B cell (primary cell): ENCODE measurements at regions not wholly inside any gene's neighbourhood (a gene's known extent, or its start where the extent isn't known, plus 50 kb on each side); places are given as distances from the start of the nearest gene placed in this dataset.

Experiments used
- ATAC-seq: fragments of 200-7000 bp; cut with Tn5 transposase; one replicate; pipeline ENCODE4 v1.10.0; 2021; ENCODE audit warnings: low read depth, mild to moderate bottlenecking, moderate number of reproducible peaks, moderate library complexity
- CTCF ChIA-PET: fragments of 350-600 bp; sonication (Branson Sonifier 250); formaldehyde crosslinking; loops from one replicate; lab custom pipeline; 2021; ENCODE audit warnings: antibody characterized with exemption, inconsistent platforms; lab: Charles Lee
- POLR2A ChIA-PET: fragments of 350-600 bp; sonication (Branson Sonifier 250); formaldehyde crosslinking; loops from one replicate; lab custom pipeline; 2021; ENCODE audit warnings: antibody characterized with exemption; lab: Charles Lee
- DNase-seq: peaks from one replicate; pipeline ENCODE4 v3.0.0; 2013
- H2AFZ ChIP-seq: 2 replicates; pipeline ENCODE4 v1.6.1; 2012; ENCODE audit warnings: mild to moderate bottlenecking, low read depth, low read length; ENCODE audit not compliant: insufficient read depth, poor library complexity, severe bottlenecking
- H3K27ac ChIP-seq, 2 donors: 1 replicate in 1 of 2; 2 replicates in 1 of 2; pipeline ENCODE4 v1.5.1; 2012 to 2013; ENCODE audit warnings: low read length in 2 of 2, mild to moderate bottlenecking in 2 of 2, moderate library complexity in 1 of 2
- H3K27me3 ChIP-seq, 4 experiments: fragments of 200-600 bp in 1 of 4; sonication (generic) in 1 of 4; replicated peaks in 1 of 4; 1 replicate in 2 of 4; 2 replicates in 2 of 4; pipeline versions ENCODE4 v1.6.1 to v1.7.0; 2013 to 2016; ENCODE audit warnings: low read length in 3 of 4, mild to moderate bottlenecking in 2 of 4, mixed read lengths in 1 of 4, moderate library complexity in 1 of 4; ENCODE audit not compliant: insufficient read depth in 4 of 4, control insufficient read depth in 3 of 4; ENCODE audit errors: control extremely low read depth in 1 of 4
- H3K36me3 ChIP-seq, 2 experiments: replicated peaks in 1 of 2; 1 replicate in 1 of 2; 2 replicates in 1 of 2; pipeline versions ENCODE4 v1.6.1 to v1.7.1; 2013; ENCODE audit warnings: low read length in 1 of 2; ENCODE audit not compliant: insufficient read depth in 2 of 2, control insufficient read depth in 1 of 2; ENCODE audit errors: control extremely low read depth in 1 of 2, extremely low read depth in 1 of 2
- H3K4me1 ChIP-seq, 2 donors: fragments of 200-600 bp in 1 of 2; sonication (generic) in 1 of 2; 1 replicate in 1 of 2; 2 replicates in 1 of 2; pipeline versions ENCODE4 v1.5.1 to v1.6.1; 2013 to 2017; ENCODE audit warnings: low read length in 2 of 2; ENCODE audit not compliant: control insufficient read depth in 2 of 2, insufficient read depth in 2 of 2
- H3K4me2 ChIP-seq: replicated peaks from 2 replicates; pipeline ENCODE3; 2012; ENCODE audit warnings: mild to moderate bottlenecking, low read depth, low read length; ENCODE audit not compliant: poor library complexity, severe bottlenecking
- H3K4me3 ChIP-seq, 5 experiments: fragments of 200-600 bp in 1 of 5; sonication (generic) in 1 of 5; 1 replicate in 3 of 5; 2 replicates in 2 of 5; pipeline versions ENCODE4 v1.5.1 to v1.7.0; 2011 to 2016; ENCODE audit warnings: low read length in 4 of 5, mild to moderate bottlenecking in 4 of 5, low read depth in 2 of 5, control low read depth in 1 of 5, moderate library complexity in 1 of 5; ENCODE audit not compliant: insufficient read depth in 1 of 5; ENCODE audit errors: control extremely low read depth in 1 of 5, extremely low read depth in 1 of 5
- H3K79me2 ChIP-seq: fragments of 200-600 bp; sonication (generic); one replicate; pipeline ENCODE4 v1.6.0; 2016; ENCODE audit warnings: low read length; ENCODE audit not compliant: control insufficient read depth, insufficient read depth
- H3K9ac ChIP-seq: fragments of 200-600 bp; sonication (generic); 2 replicates; pipeline ENCODE4 v1.6.1; 2017; ENCODE audit warnings: mild to moderate bottlenecking, low read length, moderate library complexity
- H3K9me3 ChIP-seq, 3 donors: one replicate each; pipeline versions ENCODE4 v1.6.1 to v1.7.1; 2013; ENCODE audit warnings: low read length in 2 of 3; ENCODE audit not compliant: control insufficient read depth in 2 of 3, insufficient read depth in 1 of 3; ENCODE audit errors: control extremely low read depth in 1 of 3
- H4K20me1 ChIP-seq: 2 replicates; pipeline ENCODE4 v1.6.0; 2012; ENCODE audit warnings: mild to moderate bottlenecking, low read length; ENCODE audit not compliant: insufficient read depth, control insufficient read depth, poor library complexity, severe bottlenecking
- H3K27ac Mint-ChIP-seq: one replicate; pipeline ENCODE4 v1.8.0; 2021; ENCODE audit warnings: mixed read lengths
- H3K27me3 Mint-ChIP-seq: one replicate; pipeline ENCODE4 v1.8.0; 2021; ENCODE audit warnings: mixed read lengths
- H3K4me1 Mint-ChIP-seq: one replicate; pipeline ENCODE4 v1.8.0; 2021; ENCODE audit warnings: mixed read lengths
- H3K4me3 Mint-ChIP-seq: one replicate; pipeline ENCODE4 v1.8.0; 2021; ENCODE audit warnings: mixed read lengths
- H3K9me3 Mint-ChIP-seq: one replicate; pipeline ENCODE4 v1.8.0; 2022; ENCODE audit warnings: mixed read lengths; ENCODE audit not compliant: insufficient read depth
- CTCF ChIP-seq: fragments of 200-600 bp; IDR thresholded peaks from one replicate; pipeline ENCODE4 v1.8.0; 2022; ENCODE audit warnings: antibody characterized with exemption, mild to moderate bottlenecking
- EZH2 ChIP-seq: IDR thresholded peaks from 2 replicates; pipeline ENCODE4 v1.6.1; 2012; ENCODE audit warnings: borderline replicate concordance, low read depth, mild to moderate bottlenecking, moderate library complexity, low read length; ENCODE audit not compliant: insufficient read depth, poor library complexity, severe bottlenecking
- WGBS: methylation state at CpG from one replicate; pipeline ENCODE4 v1.1.5; 2013; ENCODE audit warnings: missing lambda C conversion rate; ENCODE audit not compliant: insufficient coverage; 5-methylcytosine and 5-hydroxymethylcytosine counted together
- intact Hi-C: fragments of 100-400 bp; cut with micrococcal nuclease; formaldehyde crosslinking; loops from one replicate; pipeline ENCODE4 v1.10.0; 2022

GRCh38 chr15:96703091-96703490 lies 372.6 kb downstream of the NR2F2 start:
- Histone ChIP-seq H3K4me2 (no peak overlapping the region), H3K27me3 (no peaks in the 10 kb centered on the region), H3K9ac (no peak overlapping the region), H4K20me1 (no peaks in the 10 kb centered on the region), H3K36me3 (no peaks in the 10 kb centered on the region), H3K27ac (no peak overlapping the region), H3K4me1 (no peaks in the 10 kb centered on the region), H3K79me2 (no peaks in the 10 kb centered on the region), H2AFZ (no peak overlapping the region), H3K9me3 (no peaks in the 10 kb centered on the region), H3K4me3 (no peak overlapping the region)
- H3K9me3 Mint-ChIP-seq: peaks cover 3% of the 10 kb centered on the region
- WGBS: 36% methylated on average over 3 of the region's 3 CpGs
- H3K27me3 Mint-ChIP-seq: no peaks in the 10 kb centered on the region
- TF ChIP-seq CTCF (no peak), EZH2 (no peak)
- ChIA-PET POLR2A (no interaction called here), CTCF (no interaction called here)
- intact Hi-C loops: no loop called here
- ATAC-seq: no peak
- no peak for DNase-seq
- H3K4me3 Mint-ChIP-seq: no peak overlapping the region
- H3K27ac Mint-ChIP-seq: no peak overlapping the region
- H3K4me1 Mint-ChIP-seq: no peaks in the 10 kb centered on the region

GRCh38 chr15:96703794-96704550 lies 373.5 kb downstream of the NR2F2 start:
- no peaks in the 10 kb centered on the region for H3K36me3 ChIP-seq
- no peak overlapping the region for H3K4me3 Mint-ChIP-seq
- H3K4me1 Mint-ChIP-seq: no peaks in the 10 kb centered on the region
- H2AFZ ChIP-seq: no peak overlapping the region
- intact Hi-C loops: no loop called here
- H3K27me3 Mint-ChIP-seq: no peaks in the 10 kb centered on the region
- no peak overlapping the region for H3K27ac Mint-ChIP-seq
- ChIA-PET CTCF (no interaction called here), POLR2A (no interaction called here)
- ATAC-seq (no peak), DNase-seq (no peak)
- no peak overlapping the region for H3K9ac ChIP-seq
- TF ChIP-seq CTCF (no peak), EZH2 (no peak)
- no peak overlapping the region for H3K27ac ChIP-seq
- H3K9me3 Mint-ChIP-seq: peaks cover 3% of the 10 kb centered on the region
- H3K4me2 ChIP-seq: no peak overlapping the region
- H3K9me3 ChIP-seq: no peaks in the 10 kb centered on the region
- no peaks in the 10 kb centered on the region for H3K4me1 ChIP-seq
- no peaks in the 10 kb centered on the region for H3K79me2 ChIP-seq
- 20% methylated on average over 1 of the region's 5 CpGs for WGBS
- H3K27me3 ChIP-seq: no peaks in the 10 kb centered on the region
- no peaks in the 10 kb centered on the region for H4K20me1 ChIP-seq
- H3K4me3 ChIP-seq: no peak overlapping the region
